ENCODE measurements at regions not wholly inside any gene's neighbourhood (a gene's known extent, or its start where the extent isn't known, plus 50 kb on each side); places are given as distances from the start of the nearest gene placed in this dataset.

DNA sequence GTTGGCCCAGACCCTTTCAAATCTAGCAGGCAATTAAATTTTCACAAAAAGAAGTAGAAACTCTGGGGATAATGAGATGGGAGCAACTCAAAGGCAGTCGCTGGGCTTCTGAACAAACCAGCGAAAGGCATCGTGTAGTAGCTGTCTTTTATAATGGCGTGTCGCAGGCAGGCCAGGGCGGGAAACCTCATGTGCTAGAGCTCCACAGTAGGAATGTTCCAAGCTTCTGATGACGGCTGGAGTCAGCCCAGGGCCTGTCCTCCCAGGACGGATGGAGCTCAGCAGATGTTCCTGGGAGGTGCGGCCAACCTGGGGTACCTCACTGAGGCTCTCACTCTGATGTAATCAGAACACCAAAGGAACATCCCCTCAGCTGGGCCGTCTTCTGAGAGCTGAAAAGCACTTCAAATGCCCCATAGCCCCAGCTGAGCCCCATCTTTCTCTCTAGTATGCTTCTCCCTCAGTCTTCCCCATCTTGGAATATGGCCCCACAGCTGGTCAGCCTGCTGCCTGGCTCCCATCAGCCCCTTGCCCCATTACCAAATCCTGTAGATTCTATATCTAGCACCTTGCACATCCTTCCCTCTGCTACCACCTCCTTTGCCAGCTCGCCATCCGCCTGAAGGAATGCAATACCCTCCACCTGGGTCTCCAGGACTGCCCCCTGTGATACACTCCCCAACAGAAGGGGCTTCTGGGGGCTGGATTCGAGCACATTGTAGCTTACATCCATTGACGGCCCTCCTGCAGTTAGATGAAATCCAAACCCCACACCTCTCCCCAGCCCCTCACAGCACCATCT, 54.9 kb upstream of the ATP2B2 start:
- no peaks in the 10 kb centered on the region for H3K9me3 ChIP-seq (ENCODE audit: low read depth)
- in situ Hi-C loops (cut with MboI): no loop called here

DNA sequence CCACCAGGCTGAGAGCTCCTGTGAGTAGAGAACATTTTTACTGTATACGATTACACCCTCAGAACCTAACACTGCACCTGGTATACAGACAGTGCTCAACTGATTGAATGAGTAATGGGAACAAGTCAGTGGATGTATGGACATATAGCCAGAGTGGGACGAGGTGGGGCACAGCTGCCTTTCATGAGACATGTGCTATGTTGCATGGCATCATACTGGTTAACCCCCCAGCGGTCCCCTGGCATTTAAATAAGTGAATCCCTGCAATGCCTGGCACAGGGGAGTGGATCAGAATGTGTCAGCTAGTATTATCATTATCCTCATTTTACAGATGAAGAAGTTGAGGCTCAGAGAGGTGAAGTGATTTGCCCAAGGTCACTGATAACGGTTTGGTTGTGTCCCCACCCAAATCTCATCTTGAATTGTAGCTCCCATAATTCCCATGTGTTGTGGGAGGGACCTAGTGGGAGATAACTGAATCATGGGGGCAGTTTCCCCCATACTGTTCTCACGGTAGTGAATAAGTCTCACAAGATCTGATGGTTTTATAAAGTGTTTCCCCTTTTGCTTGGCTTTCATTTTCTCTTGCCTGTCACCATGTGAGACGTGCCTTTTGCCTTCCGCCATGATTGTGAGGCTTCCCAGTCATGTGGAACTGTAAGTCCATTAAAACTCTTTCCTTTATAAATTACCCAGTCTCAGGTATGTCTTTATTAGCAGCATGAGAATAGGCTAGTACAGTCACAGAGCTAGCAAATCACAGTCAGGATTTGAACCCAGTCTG, 56.0 kb upstream of the ATP2B2 start:
- 22 to 23% methylated on average over 7 of the region's 7 CpGs for WGBS, 2 experiments (ENCODE audit: low coverage in 1 of 2, low lambda C conversion rate in 2 of 2, missing lambda C conversion rate in 2 of 2)
- no peak for TF ChIP-seq EZH2phosphoT487 (IDR thresholded peaks at IDR 0.05; ENCODE audit: insufficient read depth, low read depth)
- TF ChIP-seq EZH2 (IDR thresholded peaks at IDR 0.05; ENCODE audit: insufficient read depth, poor library complexity, severe bottlenecking): no peak
- peaks cover 7% of the 10 kb centered on the region for H3K27me3 ChIP-seq (replicated peaks; ENCODE audit: insufficient read depth)
- no peaks in the 10 kb centered on the region for H3K9me3 ChIP-seq (ENCODE audit: low read depth)
- H3K36me3 ChIP-seq (ENCODE audit: low read depth): no peaks in the 10 kb centered on the region
- no peak overlapping the region for H3K27ac ChIP-seq
- no peaks in the 10 kb centered on the region for H3F3A ChIP-seq (ENCODE audit: insufficient read depth)
- no peak for DNase-seq
- in situ Hi-C loops (cut with MboI): no loop called here
- H3K79me2 ChIP-seq (ENCODE audit: insufficient read depth): no peaks in the 10 kb centered on the region
- no peak overlapping the region for H2AFZ ChIP-seq
- no peak overlapping the region for H3K4me2 ChIP-seq (ENCODE audit: unreplicated experiment)
- H3K9me2 ChIP-seq (ENCODE audit: insufficient read depth): no peaks in the 10 kb centered on the region
- no peak overlapping the region for H3K4me3 ChIP-seq
- H3K9ac ChIP-seq: no peak overlapping the region
- H4K20me1 ChIP-seq (ENCODE audit: insufficient read depth): no peaks in the 10 kb centered on the region
- no peaks in the 10 kb centered on the region for H3K4me1 ChIP-seq (ENCODE audit: insufficient read depth)

More for the DNA sequence above, 54.9 kb upstream of the ATP2B2 start:
- Histone ChIP-seq H2AFZ (no peak overlapping the region), H3K4me1 (ENCODE audit: insufficient read depth) (no peaks in the 10 kb centered on the region), H3K4me2 (ENCODE audit: unreplicated experiment) (no peak overlapping the region), H3F3A (ENCODE audit: insufficient read depth) (no peaks in the 10 kb centered on the region), H3K4me3 (no peak overlapping the region), H3K27ac (no peak overlapping the region), H3K36me3 (ENCODE audit: low read depth) (no peaks in the 10 kb centered on the region), H4K20me1 (ENCODE audit: insufficient read depth) (no peaks in the 10 kb centered on the region), H3K9ac (no peak overlapping the region), H3K27me3 (replicated peaks; ENCODE audit: insufficient read depth) (peaks cover 8% of the 10 kb centered on the region), H3K9me2 (ENCODE audit: insufficient read depth) (no peaks in the 10 kb centered on the region), H3K79me2 (ENCODE audit: insufficient read depth) (no peaks in the 10 kb centered on the region)
- DNase-seq: no peak
- WGBS, 2 experiments (ENCODE audit: low coverage in 1 of 2, low lambda C conversion rate in 2 of 2, missing lambda C conversion rate in 2 of 2): 45% methylated on average over 14 of the region's 14 CpGs
- TF ChIP-seq EZH2phosphoT487 (IDR thresholded peaks at IDR 0.05; ENCODE audit: insufficient read depth, low read depth) (no peak), EZH2 (IDR thresholded peaks at IDR 0.05; ENCODE audit: insufficient read depth, poor library complexity, severe bottlenecking) (no peak)

DNA sequence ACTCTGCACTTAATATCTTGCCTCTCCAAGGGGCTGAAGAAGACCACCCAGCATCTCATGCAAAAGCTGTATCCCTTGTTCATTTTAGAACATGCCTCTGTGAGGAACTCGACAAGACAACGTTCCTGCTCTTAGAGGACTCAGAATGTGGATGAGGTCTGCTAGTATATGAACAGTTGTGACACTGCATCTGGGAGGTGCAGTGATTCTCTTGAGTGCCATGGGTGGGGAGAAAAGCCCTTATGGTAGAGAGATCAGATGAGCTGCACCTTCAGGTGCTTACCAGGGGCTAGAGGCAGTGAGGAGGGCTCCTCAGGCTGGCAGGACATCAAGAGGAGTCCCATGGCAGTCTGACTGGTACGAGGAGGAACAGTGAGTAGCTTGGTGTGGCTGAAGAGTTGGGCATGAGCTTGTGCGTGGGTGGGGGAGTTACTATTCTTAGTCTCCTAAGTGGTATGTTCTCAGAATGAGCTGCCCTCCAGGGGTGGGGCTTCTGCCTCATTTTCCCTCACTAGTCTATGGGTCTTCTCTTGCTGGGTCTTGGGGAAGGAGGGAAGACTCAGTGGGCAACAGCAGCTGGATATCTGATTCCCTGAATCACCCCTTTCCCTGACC, 56.7 kb upstream of the ATP2B2 start:
- no peaks in the 10 kb centered on the region for H3F3A ChIP-seq (ENCODE audit: insufficient read depth)
- no peaks in the 10 kb centered on the region for H3K9me2 ChIP-seq (ENCODE audit: insufficient read depth)
- 22 to 26% methylated on average over 4 of the region's 4 CpGs for WGBS, 2 experiments (ENCODE audit: low coverage in 1 of 2, low lambda C conversion rate in 2 of 2, missing lambda C conversion rate in 2 of 2)
- no peak overlapping the region for H3K4me2 ChIP-seq (ENCODE audit: unreplicated experiment)
- H4K20me1 ChIP-seq (ENCODE audit: insufficient read depth): no peaks in the 10 kb centered on the region
- H3K79me2 ChIP-seq (ENCODE audit: insufficient read depth): no peaks in the 10 kb centered on the region
- H3K27ac ChIP-seq: no peak overlapping the region
- no peak overlapping the region for H2AFZ ChIP-seq
- H3K36me3 ChIP-seq (ENCODE audit: low read depth): no peaks in the 10 kb centered on the region
- DNase-seq: no peak
- no peak for TF ChIP-seq EZH2phosphoT487 (IDR thresholded peaks at IDR 0.05; ENCODE audit: insufficient read depth, low read depth)
- no peak for TF ChIP-seq EZH2 (IDR thresholded peaks at IDR 0.05; ENCODE audit: insufficient read depth, poor library complexity, severe bottlenecking)
- no peaks in the 10 kb centered on the region; the same call in none of the 2 replicates for H3K27me3 ChIP-seq (replicated peaks; ENCODE audit: insufficient read depth)
- H3K4me3 ChIP-seq: no peak overlapping the region
- no peak overlapping the region for H3K9ac ChIP-seq
- H3K9me3 ChIP-seq (ENCODE audit: low read depth): no peaks in the 10 kb centered on the region
- in situ Hi-C loops (cut with MboI): no loop called here
- H3K4me1 ChIP-seq (ENCODE audit: insufficient read depth): no peaks in the 10 kb centered on the region

DNA sequence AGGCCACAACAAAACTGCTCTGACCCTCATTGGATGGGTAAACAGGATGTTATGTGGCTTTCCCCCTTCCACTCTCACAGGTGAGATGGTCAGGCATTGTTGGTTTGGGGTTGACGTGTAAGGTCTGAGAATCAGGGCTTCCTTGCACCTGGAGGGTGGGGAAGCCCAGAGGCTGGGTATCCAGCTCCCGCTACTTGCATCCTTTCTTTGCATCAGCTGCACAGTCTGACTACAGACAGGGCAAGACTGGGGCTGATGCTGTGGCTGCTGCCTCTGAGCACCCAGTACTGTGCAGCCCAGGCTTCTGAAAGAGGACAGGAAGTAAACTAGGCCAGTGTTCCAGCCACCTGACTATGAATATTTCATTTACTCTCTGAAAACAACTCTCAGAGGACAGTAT, 58.0 kb upstream of the ATP2B2 start:
- no peak overlapping the region for H2AFZ ChIP-seq
- H3K79me2 ChIP-seq (ENCODE audit: insufficient read depth): no peaks in the 10 kb centered on the region
- H3K27me3 ChIP-seq (replicated peaks; ENCODE audit: insufficient read depth): no peaks in the 10 kb centered on the region; the same call in 1 of the 2 replicates
- no peak overlapping the region for H3K4me3 ChIP-seq
- H3K9me3 ChIP-seq (ENCODE audit: low read depth): no peaks in the 10 kb centered on the region
- TF ChIP-seq EZH2phosphoT487 (IDR thresholded peaks at IDR 0.05; ENCODE audit: insufficient read depth, low read depth) (no peak), EZH2 (IDR thresholded peaks at IDR 0.05; ENCODE audit: insufficient read depth, poor library complexity, severe bottlenecking) (no peak)
- in situ Hi-C loops (cut with MboI): no loop called here
- DNase-seq: no peak
- no peaks in the 10 kb centered on the region for H3K9me2 ChIP-seq (ENCODE audit: insufficient read depth)
- H3K36me3 ChIP-seq (ENCODE audit: low read depth): no peaks in the 10 kb centered on the region
- H4K20me1 ChIP-seq (ENCODE audit: insufficient read depth): no peaks in the 10 kb centered on the region
- no peak overlapping the region for H3K9ac ChIP-seq
- no peak overlapping the region for H3K4me2 ChIP-seq (ENCODE audit: unreplicated experiment)
- no peak overlapping the region for H3K27ac ChIP-seq
- H3K4me1 ChIP-seq (ENCODE audit: insufficient read depth): no peaks in the 10 kb centered on the region
- no peaks in the 10 kb centered on the region for H3F3A ChIP-seq (ENCODE audit: insufficient read depth)
- WGBS, 2 experiments (ENCODE audit: low coverage in 1 of 2, low lambda C conversion rate in 2 of 2, missing lambda C conversion rate in 2 of 2): 25 to 39% methylated on average over 2 of the region's 2 CpGs
